Prostate gland (tissue), 2 donors: ENCODE measurements at regions not wholly inside any gene's neighbourhood (a gene's known extent, or its start where the extent isn't known, plus 50 kb on each side); places are given as distances from the start of the nearest gene placed in this dataset.
A peak's percentile ranks its signal among the peaks of the same experiment; 100 is the strongest.

Source experiments
- DNase-seq: peaks from one replicate; pipeline ENCODE4 v3.0.0-alpha.2; 2019; ENCODE audit warnings: low spot score
- H3K27ac ChIP-seq, 2 donors: fragments of 200-600 bp; sonication (generic); 2 replicates each; pipeline ENCODE4 v1.5.1; 2017 to 2019
- H3K27me3 ChIP-seq: fragments of 200-600 bp; sonication (generic); replicated peaks from 2 replicates; pipeline ENCODE4 v1.5.1; 2019; ENCODE audit not compliant: insufficient read depth
- H3K36me3 ChIP-seq, 2 donors: fragments of 200-600 bp; sonication (generic); 1 replicate in 1 of 2; 2 replicates in 1 of 2; pipeline versions ENCODE4 v1.5.1 to v1.8.1; 2017 to 2019
- H3K4me1 ChIP-seq: fragments of 200-600 bp; sonication (generic); replicated peaks from 2 replicates; pipeline ENCODE4 v1.5.1; 2019
- H3K4me3 ChIP-seq, 2 donors: fragments of 200-600 bp; sonication (generic); 2 replicates each; pipeline ENCODE4 v1.5.1; 2017 to 2019
- H3K9me3 ChIP-seq: fragments of 200-600 bp; sonication (generic); 2 replicates; pipeline ENCODE4 v1.5.1; 2017
- POLR2A ChIP-seq: fragments of 450-650 bp; IDR thresholded peaks from one replicate; pipeline ENCODE4 v1.6.1; 2016; ENCODE audit warnings: antibody characterized with exemption, mild to moderate bottlenecking
- POLR2AphosphoS5 ChIP-seq: sonication (generic); formaldehyde crosslinking; IDR thresholded peaks from one replicate; pipeline ENCODE4 v1.6.1; 2017; ENCODE audit warnings: antibody characterized with exemption
- WGBS: methylation state at CpG from one replicate; pipeline ENCODE4 v1.1.5; 2018; 5-methylcytosine and 5-hydroxymethylcytosine counted together
- intact Hi-C: fragments of 100-400 bp; cut with DNase I; formaldehyde crosslinking; loops from one replicate; pipeline ENCODE4 v1.14.2; 2022
- TF ChIP-seq, protein P1 (sequence below), 4 experiments: fragments of 200-600 bp in 2 of 4; fragments of 450-650 bp in 2 of 4; sonication (generic) in 2 of 4; IDR thresholded peaks; 1 replicate in 3 of 4; 2 replicates in 1 of 4; pipeline ENCODE4 v1.5.1; 2016 to 2019; ENCODE audit warnings: antibody characterized with exemption in 4 of 4, mild to moderate bottlenecking in 2 of 4, moderate library complexity in 2 of 4

DNA sequence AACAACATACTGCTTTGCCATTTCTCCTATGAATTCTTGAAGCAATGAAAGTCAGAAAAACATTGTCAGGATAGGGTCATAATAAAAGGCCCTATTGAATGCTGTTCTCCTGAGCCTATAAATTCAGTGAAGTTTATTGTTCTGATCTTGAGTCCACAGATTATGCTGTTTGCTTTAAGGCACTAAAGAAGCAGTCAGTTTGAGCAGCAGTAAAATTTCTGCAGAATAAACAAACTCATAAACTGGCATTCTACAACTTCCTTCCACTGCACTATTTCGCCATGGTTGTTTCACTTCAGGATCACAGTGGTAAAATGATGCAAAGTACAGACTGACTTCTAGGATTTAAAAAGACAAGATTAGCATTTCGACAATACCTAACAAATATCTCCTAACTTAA lies 503.2 kb downstream of the SH2D4B start:
- peak; percentile 57 for DNase-seq
- H3K27ac ChIP-seq, result peak overlapping the region in 1 of 2 donors; percentile 44
- H3K9me3 ChIP-seq, result no peaks in the 10 kb centered on the region
- no peak for TF ChIP-seq POLR2A
- TF ChIP-seq, protein P1, sequence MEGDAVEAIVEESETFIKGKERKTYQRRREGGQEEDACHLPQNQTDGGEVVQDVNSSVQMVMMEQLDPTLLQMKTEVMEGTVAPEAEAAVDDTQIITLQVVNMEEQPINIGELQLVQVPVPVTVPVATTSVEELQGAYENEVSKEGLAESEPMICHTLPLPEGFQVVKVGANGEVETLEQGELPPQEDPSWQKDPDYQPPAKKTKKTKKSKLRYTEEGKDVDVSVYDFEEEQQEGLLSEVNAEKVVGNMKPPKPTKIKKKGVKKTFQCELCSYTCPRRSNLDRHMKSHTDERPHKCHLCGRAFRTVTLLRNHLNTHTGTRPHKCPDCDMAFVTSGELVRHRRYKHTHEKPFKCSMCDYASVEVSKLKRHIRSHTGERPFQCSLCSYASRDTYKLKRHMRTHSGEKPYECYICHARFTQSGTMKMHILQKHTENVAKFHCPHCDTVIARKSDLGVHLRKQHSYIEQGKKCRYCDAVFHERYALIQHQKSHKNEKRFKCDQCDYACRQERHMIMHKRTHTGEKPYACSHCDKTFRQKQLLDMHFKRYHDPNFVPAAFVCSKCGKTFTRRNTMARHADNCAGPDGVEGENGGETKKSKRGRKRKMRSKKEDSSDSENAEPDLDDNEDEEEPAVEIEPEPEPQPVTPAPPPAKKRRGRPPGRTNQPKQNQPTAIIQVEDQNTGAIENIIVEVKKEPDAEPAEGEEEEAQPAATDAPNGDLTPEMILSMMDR (IDR thresholded peaks at IDR 0.05), result no peak
- TF ChIP-seq POLR2AphosphoS5, result peak; percentile 84
- no peak overlapping the region for H3K4me3 ChIP-seq
- no peaks in the 10 kb centered on the region for H3K4me1 ChIP-seq
- no peaks in the 10 kb centered on the region for H3K36me3 ChIP-seq
- no peaks in the 10 kb centered on the region for H3K27me3 ChIP-seq
- intact Hi-C loops, result no loop called here
- WGBS, result 37% methylated on average over 2 of the region's 2 CpGs

DNA sequence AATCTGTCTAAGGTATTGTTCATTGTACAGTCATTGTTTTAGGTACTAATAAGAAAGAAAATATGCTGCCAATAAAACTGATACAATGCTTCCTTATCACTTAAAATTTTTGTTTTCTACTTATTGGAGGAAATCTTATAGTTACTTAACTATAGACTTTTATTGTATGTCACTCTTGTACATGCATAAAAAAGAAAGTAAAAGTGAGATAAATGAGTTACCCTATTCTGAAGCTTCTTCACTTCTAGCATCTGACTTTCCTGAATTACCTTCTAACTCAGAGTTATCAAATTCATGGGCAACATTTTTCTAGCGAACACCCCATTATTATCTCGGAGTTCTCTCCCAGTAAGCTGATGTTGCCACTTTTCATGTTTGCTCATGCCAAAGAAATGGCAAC lies 504.9 kb downstream of the SH2D4B start:
- no peak for TF ChIP-seq POLR2A
- TF ChIP-seq, protein P1 (IDR thresholded peaks at IDR 0.05), result no peak
- Histone ChIP-seq H3K36me3 (no peaks in the 10 kb centered on the region), H3K4me3 (no peak overlapping the region), H3K27me3 (no peaks in the 10 kb centered on the region), H3K27ac (peak overlapping the region in 1 of 2 donors; percentile 70), H3K4me1 (no peaks in the 10 kb centered on the region), H3K9me3 (no peaks in the 10 kb centered on the region)
- DNase-seq, result no peak
- WGBS, result 62% methylated on average over 2 of the region's 2 CpGs
- intact Hi-C loops, result no loop called here

DNA sequence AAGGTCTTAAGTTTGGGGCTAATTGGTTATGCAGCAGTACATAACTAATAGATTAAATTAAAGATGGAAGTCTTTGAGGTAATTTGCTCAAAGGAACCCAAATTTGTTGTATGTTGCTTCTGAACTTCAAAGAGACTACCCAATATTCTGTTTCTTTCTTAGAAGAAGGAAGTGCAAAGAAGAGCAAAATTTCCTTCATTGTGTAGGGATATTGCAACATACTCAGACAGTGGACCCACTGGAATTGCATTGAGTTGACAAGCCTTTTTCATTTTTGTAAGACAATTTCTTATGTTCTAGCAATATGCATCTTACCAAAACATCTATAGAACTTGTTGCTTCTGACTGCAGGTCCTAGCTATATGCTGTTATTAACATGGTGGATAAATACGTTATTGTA lies 527.8 kb downstream of the SH2D4B start:
- DNase-seq, result no peak
- H3K36me3 ChIP-seq, result no peaks in the 10 kb centered on the region
- TF ChIP-seq, protein P1 (IDR thresholded peaks at IDR 0.05), result no peak
- TF ChIP-seq POLR2AphosphoS5, result no peak
- no peak for TF ChIP-seq POLR2A
- H3K4me3 ChIP-seq, result no peak overlapping the region
- H3K27me3 ChIP-seq, result no peaks in the 10 kb centered on the region
- no peak overlapping the region for H3K27ac ChIP-seq
- no peaks in the 10 kb centered on the region for H3K4me1 ChIP-seq
- 91% methylated on average over 1 of the region's 1 CpG for WGBS
- intact Hi-C loops, result no loop called here
- H3K9me3 ChIP-seq, result no peaks in the 10 kb centered on the region

DNA sequence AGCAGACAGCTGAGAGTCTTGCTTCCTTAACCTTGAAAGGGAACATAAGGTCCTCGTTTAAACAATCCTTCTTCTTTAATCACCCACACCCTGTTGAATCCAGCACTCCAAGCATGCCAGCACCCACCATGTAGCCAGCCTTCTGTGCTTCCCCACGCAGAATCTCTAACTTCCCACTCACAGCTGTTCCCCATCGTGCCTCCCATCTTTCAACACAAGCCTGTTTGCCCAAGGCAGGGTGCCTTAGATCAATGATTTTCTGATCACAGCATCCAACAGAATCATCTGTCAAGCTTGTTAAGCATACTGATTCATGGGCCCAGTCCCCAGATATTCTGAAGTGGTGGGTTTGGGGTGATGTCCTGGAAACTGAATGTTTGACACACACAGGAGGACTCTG lies 530.8 kb downstream of the SH2D4B start:
- TF ChIP-seq POLR2AphosphoS5, result no peak
- no peak for TF ChIP-seq POLR2A
- TF ChIP-seq, protein P1 (IDR thresholded peaks at IDR 0.05), result no peak
- no peak for DNase-seq
- intact Hi-C loops, result no loop called here
- WGBS, result 44% methylated on average over 3 of the region's 3 CpGs
- Histone ChIP-seq H3K4me1 (no peaks in the 10 kb centered on the region), H3K27ac (no peak overlapping the region), H3K36me3 (no peaks in the 10 kb centered on the region), H3K9me3 (no peaks in the 10 kb centered on the region), H3K4me3 (no peak overlapping the region), H3K27me3 (no peaks in the 10 kb centered on the region)

DNA sequence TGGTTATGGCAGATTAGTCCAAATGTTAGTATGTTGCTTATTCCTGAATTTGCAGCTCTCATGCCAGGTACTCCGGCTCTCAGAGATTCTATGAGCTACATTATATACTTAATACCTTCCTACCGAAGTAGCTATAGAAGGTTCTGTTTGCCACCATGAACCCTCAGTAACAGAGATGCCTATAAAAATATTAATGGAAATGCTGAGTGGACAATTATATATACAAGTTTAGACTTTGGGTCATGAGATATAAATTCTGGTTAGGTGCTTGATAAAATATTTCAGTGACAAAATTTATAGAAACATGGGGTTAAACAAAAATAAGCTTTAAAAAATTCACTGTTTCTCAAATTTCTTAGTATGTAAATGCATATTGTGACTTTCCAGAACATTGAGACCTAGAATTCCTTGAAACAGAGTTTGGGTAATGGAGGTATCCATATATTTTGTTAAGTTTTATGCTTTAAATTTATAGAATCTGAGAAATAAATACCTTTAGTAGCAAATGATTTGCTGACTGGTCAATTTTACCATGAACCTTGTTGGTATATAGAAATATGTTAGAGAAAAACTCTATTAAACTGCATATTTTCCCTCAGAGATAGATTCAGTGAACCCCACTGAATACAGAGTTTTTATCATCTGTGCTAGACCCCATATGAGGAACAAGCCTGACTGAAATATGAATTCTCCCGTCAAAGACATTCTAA lies 533.5 kb downstream of the SH2D4B start:
- H3K9me3 ChIP-seq, result no peaks in the 10 kb centered on the region
- intact Hi-C loops, result no loop called here
- DNase-seq, result no peak

More for the DNA sequence above, 533.5 kb downstream of the SH2D4B start:
- no peaks in the 10 kb centered on the region for H3K36me3 ChIP-seq
- TF ChIP-seq, protein P1 (IDR thresholded peaks at IDR 0.05), result no peak
- TF ChIP-seq POLR2AphosphoS5 (no peak), POLR2A (no peak)
- no peak overlapping the region for H3K4me3 ChIP-seq
- 61% methylated on average over 3 of the region's 3 CpGs for WGBS
- H3K4me1 ChIP-seq, result no peaks in the 10 kb centered on the region
- H3K27me3 ChIP-seq, result no peaks in the 10 kb centered on the region
- no peak overlapping the region for H3K27ac ChIP-seq
